ENCODE measurements at regions not wholly inside any gene's neighbourhood (a gene's known extent, or its start where the extent isn't known, plus 50 kb on each side); places are given as distances from the start of the nearest gene placed in this dataset.

GRCh38 chr6:134828641-134829040 is 121.3 kb downstream of the ALDH8A1 start:
- no peak for TF ChIP-seq CTCF (IDR thresholded peaks at IDR 0.05)
- no peak for TF ChIP-seq POLR2A (IDR thresholded peaks at IDR 0.05)
- no peak for TF ChIP-seq POLR2AphosphoS5 (IDR thresholded peaks at IDR 0.05)
